ENCODE measurements at regions not wholly inside any gene's neighbourhood (a gene's known extent, or its start where the extent isn't known, plus 50 kb on each side); places are given as distances from the start of the nearest gene placed in this dataset.
"Not testable (repeated sequence)": the region's sequence is repeated elsewhere in the genome, so short reads cannot be mapped to it uniquely, and the experiment has no call there.

GRCh38 chr2:176424746-176425145 is 155.5 kb downstream of the MTX2 start:
- Histone ChIP-seq H2AFZ (ENCODE audit: low read length, unreplicated experiment) (no peak overlapping the region), H3K4me1 (ENCODE audit: control insufficient read depth, insufficient read depth, low read length, unreplicated experiment) (peaks cover 10% of the 10 kb centered on the region), H3K27me3 (ENCODE audit: insufficient read depth, low read length) (no peaks in the 10 kb centered on the region), H3K4me3 (ENCODE audit: low read depth, low read length) (no peak overlapping the region), H3K36me3 (ENCODE audit: insufficient read depth, low read length) (no peaks in the 10 kb centered on the region), H3K79me2 (ENCODE audit: control insufficient read depth, insufficient read depth, low read length, unreplicated experiment) (no peaks in the 10 kb centered on the region), H3K27ac (ENCODE audit: low read depth, low read length) (no peak overlapping the region)

GRCh38 chr2:176427549-176427948 is 158.3 kb downstream of the MTX2 start:
- no peaks in the 10 kb centered on the region for H3K79me2 ChIP-seq (ENCODE audit: control insufficient read depth, insufficient read depth, low read length, unreplicated experiment)
- no peak overlapping the region for H2AFZ ChIP-seq (ENCODE audit: low read length, unreplicated experiment)
- no peaks in the 10 kb centered on the region for H3K36me3 ChIP-seq (ENCODE audit: insufficient read depth, low read length)
- no peak overlapping the region for H3K4me3 ChIP-seq (ENCODE audit: low read depth, low read length)
- H3K27me3 ChIP-seq (ENCODE audit: insufficient read depth, low read length), result no peaks in the 10 kb centered on the region
- no peaks in the 10 kb centered on the region for H3K4me1 ChIP-seq (ENCODE audit: control insufficient read depth, insufficient read depth, low read length, unreplicated experiment)
- H3K27ac ChIP-seq (ENCODE audit: low read depth, low read length), result no peak overlapping the region

- not testable (repeated sequence) for H3K27me3 ChIP-seq (ENCODE audit: insufficient read depth, low read length); H3K79me2 ChIP-seq (ENCODE audit: control insufficient read depth, insufficient read depth, low read length, unreplicated experiment); H3K27ac ChIP-seq (ENCODE audit: low read depth, low read length); H3K4me1 ChIP-seq (ENCODE audit: control insufficient read depth, insufficient read depth, low read length, unreplicated experiment); H3K4me3 ChIP-seq (ENCODE audit: low read depth, low read length); H2AFZ ChIP-seq (ENCODE audit: low read length, unreplicated experiment); H3K36me3 ChIP-seq (ENCODE audit: insufficient read depth, low read length)
Observed at GRCh38 chr2:176428944-176429469, 159.8 kb downstream of the MTX2 start.

- no peaks in the 10 kb centered on the region for H3K4me1 ChIP-seq (ENCODE audit: control insufficient read depth, insufficient read depth, low read length, unreplicated experiment)
- H3K27me3 ChIP-seq (ENCODE audit: insufficient read depth, low read length), result no peaks in the 10 kb centered on the region
- H2AFZ ChIP-seq (ENCODE audit: low read length, unreplicated experiment), result no peak overlapping the region
- no peaks in the 10 kb centered on the region for H3K36me3 ChIP-seq (ENCODE audit: insufficient read depth, low read length)
- H3K4me3 ChIP-seq (ENCODE audit: low read depth, low read length), result no peak overlapping the region
- H3K79me2 ChIP-seq (ENCODE audit: control insufficient read depth, insufficient read depth, low read length, unreplicated experiment), result no peaks in the 10 kb centered on the region
- H3K27ac ChIP-seq (ENCODE audit: low read depth, low read length), result no peak overlapping the region
Observed at GRCh38 chr2:176432434-176432833, 163.2 kb downstream of the MTX2 start.

DNA sequence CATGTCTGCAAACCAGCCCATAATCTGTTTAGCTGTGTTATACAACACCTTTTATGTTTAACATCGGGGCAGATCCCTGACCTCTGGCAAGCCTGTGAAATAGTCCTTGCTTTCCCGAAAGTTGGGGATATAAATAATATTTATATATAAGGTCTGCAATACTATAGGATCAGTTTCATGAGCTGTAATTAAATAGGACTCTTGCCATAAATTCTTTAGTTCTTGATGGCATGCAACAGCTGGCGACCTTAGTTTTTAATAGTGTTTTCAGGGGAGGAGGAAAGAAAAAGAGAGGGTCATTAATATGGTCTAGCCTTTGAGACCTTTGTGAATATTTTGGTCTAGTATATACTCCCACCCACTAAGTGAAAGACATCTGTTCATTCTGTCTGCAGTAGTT is 166.5 kb downstream of the MTX2 start:
- Histone ChIP-seq H3K27ac (ENCODE audit: low read depth, low read length) (no peak overlapping the region), H3K36me3 (ENCODE audit: insufficient read depth, low read length) (no peaks in the 10 kb centered on the region), H3K4me3 (ENCODE audit: low read depth, low read length) (no peak overlapping the region), H2AFZ (ENCODE audit: low read length, unreplicated experiment) (no peak overlapping the region), H3K27me3 (ENCODE audit: insufficient read depth, low read length) (no peaks in the 10 kb centered on the region), H3K79me2 (ENCODE audit: control insufficient read depth, insufficient read depth, low read length, unreplicated experiment) (no peaks in the 10 kb centered on the region), H3K4me1 (ENCODE audit: control insufficient read depth, insufficient read depth, low read length, unreplicated experiment) (no peaks in the 10 kb centered on the region)

- H2AFZ ChIP-seq (ENCODE audit: low read length, unreplicated experiment), result no peak overlapping the region
- no peak overlapping the region for H3K4me3 ChIP-seq (ENCODE audit: low read depth, low read length)
- no peaks in the 10 kb centered on the region for H3K27me3 ChIP-seq (ENCODE audit: insufficient read depth, low read length)
- peaks cover 16% of the 10 kb centered on the region for H3K4me1 ChIP-seq (ENCODE audit: control insufficient read depth, insufficient read depth, low read length, unreplicated experiment)
- H3K27ac ChIP-seq (ENCODE audit: low read depth, low read length), result no peak overlapping the region
- H3K36me3 ChIP-seq (ENCODE audit: insufficient read depth, low read length), result no peaks in the 10 kb centered on the region
- no peaks in the 10 kb centered on the region for H3K79me2 ChIP-seq (ENCODE audit: control insufficient read depth, insufficient read depth, low read length, unreplicated experiment)
Observed at GRCh38 chr2:176443946-176444345, 174.7 kb downstream of the MTX2 start.

DNA sequence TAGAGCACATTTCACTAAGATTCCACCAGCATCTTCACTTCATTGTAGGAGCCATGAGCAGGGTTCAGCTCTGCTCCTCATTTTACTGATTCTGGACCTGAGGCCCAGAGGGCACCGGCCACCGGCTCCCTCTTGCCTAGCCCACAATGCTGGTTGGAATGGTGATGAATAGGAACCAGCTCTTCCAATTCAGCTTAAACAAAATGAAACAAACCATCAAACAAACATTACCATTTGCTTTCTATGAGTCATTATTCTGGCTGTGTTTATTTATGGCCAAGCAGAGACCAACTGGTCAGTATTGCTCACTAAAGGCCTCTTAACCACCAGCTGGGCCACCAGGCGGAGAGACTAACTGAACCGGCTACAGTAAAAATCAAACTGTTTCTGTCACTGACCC is 176.7 kb downstream of the MTX2 start:
- no peak overlapping the region for H3K4me3 ChIP-seq (ENCODE audit: low read depth, low read length)
- H3K79me2 ChIP-seq (ENCODE audit: control insufficient read depth, insufficient read depth, low read length, unreplicated experiment), result no peaks in the 10 kb centered on the region
- peak overlapping the region; percentile 62 for H2AFZ ChIP-seq (ENCODE audit: low read length, unreplicated experiment)
- H3K36me3 ChIP-seq (ENCODE audit: insufficient read depth, low read length), result no peaks in the 10 kb centered on the region
- H3K27me3 ChIP-seq (ENCODE audit: insufficient read depth, low read length), result no peaks in the 10 kb centered on the region
- peaks cover 16% of the 10 kb centered on the region for H3K4me1 ChIP-seq (ENCODE audit: control insufficient read depth, insufficient read depth, low read length, unreplicated experiment)
- H3K27ac ChIP-seq (ENCODE audit: low read depth, low read length), result no peak overlapping the region

DNA sequence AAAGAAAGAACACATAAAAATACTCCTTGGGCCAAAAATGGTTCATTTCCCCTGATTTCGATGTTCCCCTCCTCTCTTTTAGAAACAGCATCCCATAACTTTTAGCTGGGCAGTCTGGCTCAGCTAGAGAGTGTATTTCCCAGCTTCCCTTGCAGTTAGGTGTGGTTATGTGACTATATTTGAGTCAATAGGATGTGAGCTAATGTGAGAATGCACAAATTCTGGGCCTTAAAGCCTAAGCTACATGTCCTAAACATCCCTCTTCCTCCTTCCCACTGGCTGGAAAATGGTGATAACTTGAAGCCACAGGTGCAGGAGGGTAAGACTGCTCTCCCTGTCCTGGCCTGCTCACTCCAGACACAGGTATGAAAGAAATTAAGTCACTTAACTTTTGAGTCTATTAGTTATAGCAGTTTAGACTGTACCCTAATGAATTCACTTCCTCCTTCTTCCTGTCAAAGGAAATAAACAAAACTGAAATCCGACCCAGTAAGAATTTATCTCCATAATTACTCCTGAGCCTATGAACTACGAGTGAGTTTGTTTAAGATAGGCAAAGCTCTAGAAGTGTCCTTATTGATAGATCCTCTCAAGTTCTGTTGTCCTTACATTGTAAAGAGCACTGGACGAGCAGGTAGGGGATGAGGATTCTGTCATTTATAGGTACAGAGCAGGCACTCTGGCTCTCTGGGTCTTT is 177.6 kb downstream of the MTX2 start:
- Histone ChIP-seq H3K4me1 (ENCODE audit: control insufficient read depth, insufficient read depth, low read length, unreplicated experiment) (peaks cover 16% of the 10 kb centered on the region), H3K36me3 (ENCODE audit: insufficient read depth, low read length) (no peaks in the 10 kb centered on the region), H3K27me3 (ENCODE audit: insufficient read depth, low read length) (no peaks in the 10 kb centered on the region), H3K4me3 (ENCODE audit: low read depth, low read length) (no peak overlapping the region), H3K27ac (ENCODE audit: low read depth, low read length) (no peak overlapping the region), H2AFZ (ENCODE audit: low read length, unreplicated experiment) (peak overlapping the region; percentile 62), H3K79me2 (ENCODE audit: control insufficient read depth, insufficient read depth, low read length, unreplicated experiment) (no peaks in the 10 kb centered on the region)

DNA sequence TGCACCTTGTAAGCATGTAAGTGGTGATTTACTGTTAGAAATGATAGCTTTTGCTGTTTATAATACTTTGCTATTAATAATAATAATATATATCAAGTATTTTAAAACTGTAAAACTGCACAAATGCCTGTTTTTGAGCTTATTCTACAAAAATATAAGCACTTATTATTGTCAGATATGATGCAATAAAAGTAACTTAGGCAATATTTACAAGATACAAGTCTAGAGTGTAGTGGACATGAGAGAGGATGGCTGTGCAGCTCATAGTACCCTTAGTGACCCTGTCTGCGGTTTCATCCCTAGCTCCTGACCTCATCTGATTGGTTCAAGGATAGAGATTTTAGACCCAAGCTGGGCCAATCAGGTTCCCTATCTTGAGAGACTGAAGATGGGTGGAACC is 178.4 kb downstream of the MTX2 start:
- no peaks in the 10 kb centered on the region for H3K79me2 ChIP-seq (ENCODE audit: control insufficient read depth, insufficient read depth, low read length, unreplicated experiment)
- H3K36me3 ChIP-seq (ENCODE audit: insufficient read depth, low read length), result no peaks in the 10 kb centered on the region
- H2AFZ ChIP-seq (ENCODE audit: low read length, unreplicated experiment), result no peak overlapping the region
- H3K27me3 ChIP-seq (ENCODE audit: insufficient read depth, low read length), result no peaks in the 10 kb centered on the region
- no peak overlapping the region for H3K27ac ChIP-seq (ENCODE audit: low read depth, low read length)
- H3K4me1 ChIP-seq (ENCODE audit: control insufficient read depth, insufficient read depth, low read length, unreplicated experiment), result peaks cover 16% of the 10 kb centered on the region
- H3K4me3 ChIP-seq (ENCODE audit: low read depth, low read length), result no peak overlapping the region

DNA sequence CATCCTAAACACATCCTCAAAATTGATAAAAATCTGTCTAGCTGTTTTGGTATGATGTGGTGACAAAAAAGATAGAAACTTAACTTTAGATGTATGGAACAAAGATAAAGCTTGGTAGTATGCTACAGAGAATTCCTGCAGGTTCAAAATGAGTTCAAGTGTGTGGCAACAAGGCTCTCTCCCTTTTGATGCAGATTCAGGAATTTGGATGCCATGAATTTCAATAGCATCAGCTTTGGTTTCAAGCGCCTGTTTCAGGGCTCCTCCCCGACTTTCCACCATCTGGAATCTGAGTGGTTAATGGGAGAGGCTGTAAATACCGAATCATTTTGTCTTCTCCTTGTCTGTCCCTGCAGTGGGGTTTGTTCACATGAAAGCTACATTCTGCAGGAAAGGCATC is 180.6 kb downstream of the MTX2 start:
- Histone ChIP-seq H3K79me2 (ENCODE audit: control insufficient read depth, insufficient read depth, low read length, unreplicated experiment) (no peaks in the 10 kb centered on the region), H3K4me1 (ENCODE audit: control insufficient read depth, insufficient read depth, low read length, unreplicated experiment) (peaks cover 16% of the 10 kb centered on the region), H3K4me3 (ENCODE audit: low read depth, low read length) (no peak overlapping the region), H3K27me3 (ENCODE audit: insufficient read depth, low read length) (no peaks in the 10 kb centered on the region), H3K27ac (ENCODE audit: low read depth, low read length) (no peak overlapping the region), H2AFZ (ENCODE audit: low read length, unreplicated experiment) (no peak overlapping the region), H3K36me3 (ENCODE audit: insufficient read depth, low read length) (no peaks in the 10 kb centered on the region)

- Histone ChIP-seq H3K4me1 (ENCODE audit: control insufficient read depth, insufficient read depth, low read length, unreplicated experiment) (peaks cover 13% of the 10 kb centered on the region), H3K36me3 (ENCODE audit: insufficient read depth, low read length) (no peaks in the 10 kb centered on the region), H3K79me2 (ENCODE audit: control insufficient read depth, insufficient read depth, low read length, unreplicated experiment) (no peaks in the 10 kb centered on the region), H3K27ac (ENCODE audit: low read depth, low read length) (no peak overlapping the region), H3K27me3 (ENCODE audit: insufficient read depth, low read length) (no peaks in the 10 kb centered on the region), H2AFZ (ENCODE audit: low read length, unreplicated experiment) (no peak overlapping the region), H3K4me3 (ENCODE audit: low read depth, low read length) (no peak overlapping the region)
Observed at GRCh38 chr2:176453784-176454183, 184.5 kb downstream of the MTX2 start.

All from ACC112 (cell line).